ENCODE measurements at regions not wholly inside any gene's neighbourhood (a gene's known extent, or its start where the extent isn't known, plus 50 kb on each side); places are given as distances from the start of the nearest gene placed in this dataset.

GRCh38 chrX:45845142-45845541 is 644.5 kb upstream of the DIPK2B start:
- TF ChIP-seq CTCF (IDR thresholded peaks at IDR 0.05) (no peak), POLR2AphosphoS5 (IDR thresholded peaks at IDR 0.05) (no peak), POLR2A (IDR thresholded peaks at IDR 0.05) (no peak)

Measured in transverse colon (tissue), 4 donors.